IMR-90 (cell line): ENCODE measurements at regions not wholly inside any gene's neighbourhood (a gene's known extent, or its start where the extent isn't known, plus 50 kb on each side); places are given as distances from the start of the nearest gene placed in this dataset.

Experiments
- CEBPB ChIP-seq: IDR thresholded peaks from 2 replicates; pipeline ENCODE4 v1.6.1; 2012; ENCODE audit warnings: low read depth, low read length, improper control_type of control experiment
- CTCF ChIP-seq: conservative IDR thresholded peaks from 2 replicates; pipeline ENCODE4 v1.5.1; 2012; ENCODE audit warnings: mild to moderate bottlenecking, low read depth, low read length, improper control_type of control experiment
- FOS ChIP-seq: fragments of 150-350 bp; IDR thresholded peaks from 2 replicates; pipeline ENCODE4 v1.6.1; 2016; ENCODE audit warnings: low read depth, low read length
- POLR2A ChIP-seq: IDR thresholded peaks from 2 replicates; pipeline ENCODE4 v1.6.1; 2012; ENCODE audit warnings: mild to moderate bottlenecking, low read depth, low read length
- SMC3 ChIP-seq: fragments of 150-350 bp; IDR thresholded peaks from 2 replicates; pipeline ENCODE4 v1.6.1; 2016; ENCODE audit warnings: low read depth, mild to moderate bottlenecking, antibody characterized with exemption, low read length, moderate library complexity
- USF2 ChIP-seq: fragments of 150-350 bp; IDR thresholded peaks from 2 replicates; pipeline ENCODE4 v1.6.1; 2017; ENCODE audit warnings: mild to moderate bottlenecking, antibody characterized with exemption, low read length, low read depth

- TF ChIP-seq CTCF (no peak), SMC3 (no peak), CEBPB (no peak), POLR2A (no peak), USF2 (no peak), FOS (no peak)
Observed at GRCh38 chr12:66837311-66837627, 158.4 kb upstream of the GRIP1 start.
